ENCODE measurements at regions not wholly inside any gene's neighbourhood (a gene's known extent, or its start where the extent isn't known, plus 50 kb on each side); places are given as distances from the start of the nearest gene placed in this dataset.

- no peak for DNase-seq
Observed at GRCh38 chr14:101220921-101221510, 317.5 kb upstream of the RTL1 start.

- DNase-seq: no peak
Observed at GRCh38 chr14:101221549-101222160, 318.1 kb upstream of the RTL1 start.

DNA sequence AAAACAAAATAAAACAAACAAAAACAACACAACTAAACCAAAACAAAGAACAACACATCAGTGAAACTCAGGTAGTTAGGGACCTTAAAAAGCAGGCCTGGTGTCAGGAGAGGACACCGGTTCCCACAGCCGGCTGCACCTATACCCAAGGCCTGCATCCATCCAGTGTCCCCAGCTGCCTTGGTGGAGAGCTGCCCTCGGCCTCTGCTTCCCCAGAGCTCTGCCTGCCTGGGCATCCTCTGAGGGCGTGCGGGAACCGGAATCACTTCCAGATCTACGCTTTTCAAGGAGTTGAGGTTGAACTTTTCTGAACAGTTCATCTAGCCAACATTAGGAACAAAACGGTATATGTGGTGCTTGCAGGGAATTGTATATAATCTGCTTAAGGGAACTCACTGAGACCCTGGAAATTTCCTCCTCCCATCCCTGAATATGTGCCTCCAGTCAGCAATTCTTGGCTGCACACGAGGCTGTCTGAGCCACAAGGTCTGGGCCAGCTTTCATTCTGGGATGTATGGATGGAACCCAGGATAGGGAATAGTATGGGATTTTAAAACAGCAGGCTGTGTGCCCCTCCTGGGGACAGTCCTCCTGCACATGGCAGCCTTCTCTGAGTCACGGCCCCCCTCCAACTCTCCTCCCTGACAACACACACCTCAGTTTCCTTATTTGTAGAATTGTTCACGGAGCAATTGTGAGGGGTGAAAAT, 319.0 kb upstream of the RTL1 start:
- DNase-seq: no peak

GRCh38 chr14:101223127-101223526, 319.6 kb upstream of the RTL1 start:
- DNase-seq: no peak

- DNase-seq: no peak
Observed at GRCh38 chr14:101223561-101224162, 320.1 kb upstream of the RTL1 start.

DNA sequence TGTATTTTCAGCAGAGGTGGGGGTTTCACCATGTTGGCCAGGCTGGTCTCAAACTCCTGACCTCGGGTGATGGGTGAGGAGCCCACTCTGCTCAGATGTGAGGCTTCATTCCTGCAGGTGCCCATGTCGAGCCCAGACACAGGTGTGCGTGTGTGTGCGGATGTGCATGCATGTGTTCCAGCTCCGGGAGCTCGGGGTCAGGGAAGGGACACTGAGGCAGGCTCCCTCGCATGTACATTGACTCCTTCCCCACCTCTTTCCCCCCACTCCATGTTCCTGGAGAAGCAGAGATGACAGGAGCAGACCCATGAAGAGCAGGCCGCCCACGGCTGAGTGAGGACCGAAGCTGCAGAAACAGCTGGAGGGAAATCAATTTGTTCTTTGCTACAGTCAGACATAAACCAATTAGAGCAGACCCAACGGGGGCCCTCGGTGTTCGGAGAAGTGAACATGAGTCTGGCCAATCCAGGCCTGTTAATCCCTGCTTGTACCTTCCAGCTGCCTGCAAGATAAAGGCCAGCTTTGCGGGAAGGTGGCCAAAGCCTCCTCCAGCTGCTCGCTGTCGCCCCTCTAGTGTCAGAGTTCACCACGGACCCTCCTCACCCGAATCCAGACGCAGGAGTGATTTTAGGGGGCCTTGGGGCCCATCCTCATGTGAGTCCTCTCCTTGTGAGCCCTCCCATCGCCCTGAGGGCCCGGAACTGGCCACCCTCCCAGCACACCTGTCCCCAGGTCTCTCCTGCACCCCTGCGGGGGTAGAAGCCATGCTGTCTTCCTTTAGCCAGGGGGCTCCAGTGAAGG, 321.0 kb upstream of the RTL1 start:
- DNase-seq: no peak

DNA sequence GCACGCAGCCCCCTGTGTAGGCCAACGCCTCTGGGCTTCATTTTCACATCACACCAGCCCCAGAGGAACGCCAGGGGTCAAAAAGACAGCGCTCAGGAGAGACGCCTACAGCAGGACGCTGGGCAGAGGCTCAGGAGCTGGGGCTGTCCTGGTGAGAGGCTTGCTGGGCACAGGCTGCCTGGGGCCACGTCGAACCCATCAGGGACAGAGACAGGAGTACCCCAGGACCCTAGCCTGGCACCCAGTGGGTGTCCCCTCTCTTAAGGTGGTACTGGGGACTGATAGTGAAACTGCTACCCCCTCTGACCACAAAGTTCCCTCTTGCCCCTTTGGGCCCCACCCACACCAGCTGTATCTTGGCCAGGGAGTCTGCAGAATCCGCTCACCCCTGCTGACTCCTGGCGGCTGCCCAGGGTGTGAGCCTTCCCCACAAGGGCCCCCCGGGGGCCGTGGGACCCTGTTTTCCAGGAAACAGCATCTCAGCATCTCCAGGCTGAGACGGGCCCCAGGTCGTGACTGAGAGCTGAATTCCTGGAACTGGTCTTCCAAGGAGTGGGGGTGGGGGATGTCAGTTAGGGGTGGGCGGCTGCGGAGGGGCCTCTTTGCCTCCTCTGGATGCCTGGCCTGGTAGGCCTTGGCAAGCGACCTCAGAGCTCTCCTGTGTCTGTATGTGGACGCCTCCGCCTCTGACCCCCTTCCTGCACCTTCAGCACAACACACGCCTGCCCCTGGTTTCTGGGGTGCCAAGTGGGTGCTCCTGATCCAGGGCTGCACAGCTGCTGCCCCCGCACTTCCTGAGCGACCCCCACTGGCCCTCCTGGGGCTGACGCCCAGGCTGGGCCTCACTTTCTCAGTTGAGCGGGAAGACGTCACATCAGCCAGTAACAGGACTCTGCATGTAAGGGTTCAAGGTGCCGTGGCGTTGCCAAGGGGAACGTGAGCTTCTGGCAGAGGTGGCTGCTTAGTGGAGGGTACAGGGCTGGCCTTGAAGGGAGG, 321.9 kb upstream of the RTL1 start:
- DNase-seq: no peak

GRCh38 chr14:101226265-101226602, 322.7 kb upstream of the RTL1 start:
- DNase-seq: no peak

GRCh38 chr14:101226603-101227425, 323.3 kb upstream of the RTL1 start:
- DNase-seq: no peak

DNA sequence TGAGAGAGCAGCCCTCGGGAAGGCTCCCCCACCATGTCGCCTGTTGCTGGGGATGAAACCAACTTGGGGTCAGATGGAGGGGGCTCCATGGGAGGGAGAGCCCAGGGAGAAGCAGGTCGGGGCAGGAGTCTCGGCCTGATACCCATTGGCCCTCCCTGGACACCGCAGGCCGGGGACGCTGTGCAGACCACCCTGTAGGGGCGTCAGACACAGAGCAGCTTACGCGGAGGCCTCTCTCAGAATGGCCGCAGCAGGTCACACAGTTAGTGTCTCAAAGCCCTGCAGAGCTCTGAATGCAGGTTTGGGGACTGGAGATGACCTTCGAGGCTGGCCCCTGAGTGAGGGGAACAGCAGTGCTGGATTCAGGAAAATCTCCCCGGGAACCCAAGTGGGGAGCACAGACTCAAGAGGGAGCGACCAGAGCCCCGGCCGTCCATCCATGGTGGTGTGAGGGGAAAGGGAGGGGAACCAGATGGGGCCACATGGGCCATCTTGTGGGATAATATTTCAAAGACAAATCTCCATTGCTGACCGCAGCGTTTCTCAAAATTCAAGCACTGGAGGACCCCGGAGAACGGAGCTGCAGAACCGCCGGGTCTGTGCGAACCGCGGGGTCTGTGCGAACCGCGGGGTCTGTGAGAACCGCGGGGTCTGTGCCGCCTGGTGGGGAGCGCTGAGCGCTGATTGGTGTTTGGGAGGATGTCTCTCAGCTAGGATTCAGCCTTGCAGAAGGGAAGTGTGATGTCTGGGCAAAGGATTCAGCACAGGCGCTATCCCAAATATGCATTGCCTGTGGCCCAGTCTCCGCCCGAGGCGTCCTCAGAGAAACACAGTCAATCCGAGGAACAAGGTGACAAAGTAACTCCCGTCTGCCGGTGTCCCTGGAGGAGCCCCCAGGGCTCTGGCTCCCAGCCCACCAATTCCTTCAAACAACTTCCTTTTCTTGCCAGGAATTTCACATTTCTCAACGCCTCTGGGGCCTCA, 324.4 kb upstream of the RTL1 start:
- DNase-seq: no peak

DNA sequence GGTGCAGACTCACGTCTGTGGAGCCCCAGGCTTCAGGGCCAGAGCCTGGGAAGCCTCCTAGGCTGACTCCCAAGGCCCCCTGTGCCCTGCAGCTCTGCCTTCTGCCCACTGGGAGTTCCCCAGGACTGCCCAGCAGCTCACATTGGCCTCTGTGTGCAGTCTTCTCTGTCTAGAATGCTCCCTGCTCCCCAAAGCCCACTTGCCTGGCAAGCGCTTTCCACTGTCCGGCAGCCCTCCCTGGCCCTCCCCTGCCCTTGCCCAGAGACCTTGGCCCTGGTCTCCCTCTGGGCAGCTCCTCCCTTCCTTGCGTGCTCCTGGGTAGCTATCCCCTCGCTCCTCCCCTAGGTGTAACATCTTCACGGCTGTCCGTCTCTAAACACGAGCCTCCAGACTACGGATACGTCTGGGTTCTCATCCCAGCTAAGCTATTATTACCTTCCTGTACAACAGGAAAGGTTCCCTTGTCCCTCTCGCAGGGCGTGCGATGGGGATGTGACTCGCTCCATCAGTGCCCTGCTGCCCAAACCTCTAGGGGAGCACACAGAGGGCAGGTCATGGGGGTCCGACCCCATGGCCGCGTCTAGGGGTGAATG, 325.5 kb upstream of the RTL1 start:
- no peak for DNase-seq

GRCh38 chr14:101229666-101230065, 326.1 kb upstream of the RTL1 start:
- no peak for DNase-seq

GRCh38 chr14:101230161-101230850, 326.8 kb upstream of the RTL1 start:
- DNase-seq: no peak

GRCh38 chr14:101230851-101231550, 327.5 kb upstream of the RTL1 start:
- no peak for DNase-seq

DNA sequence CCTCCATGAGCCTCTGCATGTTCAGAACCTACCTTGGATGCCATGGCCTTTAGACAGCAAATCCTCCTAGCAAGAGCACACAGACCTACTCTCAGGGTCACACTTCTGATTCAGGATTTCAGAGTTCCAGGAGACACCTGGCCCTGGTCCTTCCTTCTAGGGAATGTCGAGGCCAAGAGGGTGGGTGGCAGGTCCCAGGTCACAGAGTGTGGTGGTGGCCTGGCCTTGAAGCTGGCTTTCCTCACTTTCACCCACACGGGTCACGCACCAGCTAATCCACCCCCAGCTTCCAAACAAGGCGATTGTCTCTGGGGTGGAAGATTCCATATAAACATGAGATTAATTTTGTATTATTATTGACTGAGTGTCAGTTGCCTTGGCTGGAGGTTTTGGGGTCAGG, 328.3 kb upstream of the RTL1 start:
- no peak for DNase-seq

DNA sequence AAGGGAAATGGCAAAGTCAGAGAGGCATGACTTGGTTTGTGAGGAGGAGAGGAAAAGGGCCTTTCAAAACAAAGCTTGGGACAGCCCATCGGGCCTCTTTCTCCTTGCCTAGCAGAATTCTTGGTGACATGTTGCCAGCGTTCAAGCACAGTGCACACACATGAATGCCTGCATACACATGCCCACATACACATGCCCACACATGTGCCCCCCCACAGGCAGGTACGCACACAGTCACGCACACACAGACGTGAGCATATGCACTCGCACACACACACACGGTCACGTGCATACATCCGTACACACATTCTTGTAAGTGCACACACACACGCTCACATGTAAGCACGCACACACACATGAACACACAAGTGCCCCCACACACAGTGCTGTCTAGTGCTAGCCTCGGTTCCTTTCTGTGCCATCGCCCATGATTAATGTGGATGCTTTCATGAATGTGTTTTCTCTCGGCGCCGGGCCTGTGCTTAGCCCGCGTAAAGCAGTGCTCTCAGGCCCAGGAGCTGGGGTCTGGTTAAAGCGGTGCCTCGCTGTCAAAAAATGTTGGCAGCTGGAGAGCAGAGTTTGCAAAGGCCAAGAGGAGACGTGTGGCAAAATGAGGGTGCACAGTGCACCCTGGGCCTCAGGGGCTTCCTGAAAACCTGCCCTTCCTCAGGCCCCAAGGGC, 328.8 kb upstream of the DIO3 start:
- DNase-seq: no peak

- DNase-seq: no peak
Observed at GRCh38 chr14:101233021-101233366, 328.3 kb upstream of the DIO3 start.

GRCh38 chr14:101233391-101233790, 327.9 kb upstream of the DIO3 start:
- DNase-seq: no peak
